Sigmoid colon (tissue), 6 donors: ENCODE measurements at regions not wholly inside any gene's neighbourhood (a gene's known extent, or its start where the extent isn't known, plus 50 kb on each side); places are given as distances from the start of the nearest gene placed in this dataset.

Source experiments
- DNase-seq: peaks from one replicate; pipeline ENCODE4 v3.0.0-alpha.2; 2019
- H3K27ac ChIP-seq, 4 donors: fragments of 200-600 bp; sonication (generic); one replicate each; pipeline ENCODE4 v1.5.1; 2016 to 2019; ENCODE audit warnings: mild to moderate bottlenecking in 1 of 4
- H3K27me3 ChIP-seq, 3 donors: fragments of 200-600 bp; sonication (generic); one replicate each; pipeline ENCODE4 v1.5.1; 2019; ENCODE audit warnings: mild to moderate bottlenecking in 1 of 3
- H3K36me3 ChIP-seq, 4 donors: fragments of 200-600 bp; sonication (generic); one replicate each; pipeline ENCODE4 v1.5.1; 2016 to 2019
- H3K4me1 ChIP-seq, 4 donors: fragments of 200-600 bp; sonication (generic); one replicate each; pipeline ENCODE4 v1.5.1; 2017 to 2019
- H3K4me3 ChIP-seq, 4 donors: fragments of 200-600 bp; sonication (generic); one replicate each; pipeline ENCODE4 v1.5.1; 2017 to 2019; ENCODE audit warnings: mild to moderate bottlenecking in 2 of 4, moderate library complexity in 1 of 4
- H3K9me3 ChIP-seq, 4 donors: fragments of 200-600 bp in 3 of 4; sonication (generic) in 3 of 4; one replicate each; pipeline versions ENCODE4 v1.5.1 to v1.6.1; 2013 to 2019
- CTCF ChIP-seq, 4 experiments: fragments of 450-650 bp in 3 of 4; fragments of 200-600 bp in 1 of 4; IDR thresholded peaks; one replicate each; pipeline ENCODE4 v1.5.1; 2016 to 2019; ENCODE audit warnings: antibody characterized with exemption in 4 of 4, mild to moderate bottlenecking in 3 of 4, moderate library complexity in 2 of 4
- EP300 ChIP-seq, 4 donors: sonication (generic); formaldehyde crosslinking; IDR thresholded peaks; one replicate each; pipeline ENCODE4 v1.6.1; 2017; ENCODE audit warnings: antibody characterized with exemption in 4 of 4
- POLR2A ChIP-seq, 2 donors: fragments of 450-650 bp; IDR thresholded peaks; one replicate each; pipeline ENCODE4 v1.6.1; 2016; ENCODE audit warnings: antibody characterized with exemption in 2 of 2, mild to moderate bottlenecking in 2 of 2, moderate library complexity in 2 of 2
- POLR2AphosphoS5 ChIP-seq, 4 donors: sonication (generic); formaldehyde crosslinking; IDR thresholded peaks; one replicate each; pipeline ENCODE4 v1.6.1; 2017; ENCODE audit warnings: antibody characterized with exemption in 4 of 4
- WGBS, 2 donors: extraction: QIAGEN DNeasy Blood & Tissue Kit; methylation state at CpG; one replicate each; pipeline ENCODE4 v1.1.7; 2013; 5-methylcytosine and 5-hydroxymethylcytosine counted together
- intact Hi-C: fragments of 100-400 bp; cut with DNase I; formaldehyde crosslinking; loops from one replicate; pipeline ENCODE4 v1.15.1; 2023
- donor health status: healthy with polysubstance abuse.
- donor health status: healthy.

GRCh38 chr7:33678569-33679335 is 226.6 kb upstream of the BMPER start:
- intact Hi-C loops = no loop called here
- H3K27ac ChIP-seq = no peak overlapping the region
- no peaks in the 10 kb centered on the region for H3K9me3 ChIP-seq
- WGBS, 2 donors = 92 to 95% methylated on average over 2 of the region's 2 CpGs
- H3K4me1 ChIP-seq = no peaks in the 10 kb centered on the region
- DNase-seq = no peak
- no peak overlapping the region for H3K4me3 ChIP-seq
- TF ChIP-seq EP300 (IDR thresholded peaks at IDR 0.05) = no peak
- TF ChIP-seq POLR2A (IDR thresholded peaks at IDR 0.05) = no peak
- TF ChIP-seq POLR2AphosphoS5 (IDR thresholded peaks at IDR 0.05) = no peak
- no peak for TF ChIP-seq CTCF (IDR thresholded peaks at IDR 0.05)
- no peaks in the 10 kb centered on the region for H3K36me3 ChIP-seq
- no peaks in the 10 kb centered on the region for H3K27me3 ChIP-seq

GRCh38 chr7:33680682-33681081 is 224.7 kb upstream of the BMPER start:
- WGBS, 2 donors = 79 to 88% methylated on average over 2 of the region's 2 CpGs

GRCh38 chr7:33685503-33685902 is 219.8 kb upstream of the BMPER start:
- Histone ChIP-seq H3K36me3 (no peaks in the 10 kb centered on the region), H3K27ac (no peak overlapping the region), H3K4me1 (no peaks in the 10 kb centered on the region), H3K27me3 (no peaks in the 10 kb centered on the region), H3K9me3 (no peaks in the 10 kb centered on the region), H3K4me3 (no peak overlapping the region)
- no peak for DNase-seq
- TF ChIP-seq CTCF (IDR thresholded peaks at IDR 0.05) (no peak), POLR2AphosphoS5 (IDR thresholded peaks at IDR 0.05) (no peak), POLR2A (IDR thresholded peaks at IDR 0.05) (no peak), EP300 (IDR thresholded peaks at IDR 0.05) (no peak)
- intact Hi-C loops = no loop called here
- 95% methylated on average over 9 of the region's 9 CpGs for WGBS, 2 donors

More at GRCh38 chr7:33680682-33681081, 224.7 kb upstream of the BMPER start:
- Histone ChIP-seq H3K36me3 (no peaks in the 10 kb centered on the region), H3K4me3 (no peak overlapping the region), H3K27me3 (no peaks in the 10 kb centered on the region), H3K4me1 (no peaks in the 10 kb centered on the region), H3K27ac (no peak overlapping the region), H3K9me3 (no peaks in the 10 kb centered on the region)
- no peak for TF ChIP-seq EP300 (IDR thresholded peaks at IDR 0.05)
- TF ChIP-seq POLR2AphosphoS5 (IDR thresholded peaks at IDR 0.05) = no peak
- TF ChIP-seq CTCF (IDR thresholded peaks at IDR 0.05) = no peak
- no peak for TF ChIP-seq POLR2A (IDR thresholded peaks at IDR 0.05)
- no peak for DNase-seq
- intact Hi-C loops = no loop called here

- Histone ChIP-seq H3K27ac (no peak overlapping the region), H3K27me3 (no peaks in the 10 kb centered on the region), H3K36me3 (no peaks in the 10 kb centered on the region), H3K9me3 (no peaks in the 10 kb centered on the region), H3K4me1 (no peaks in the 10 kb centered on the region), H3K4me3 (no peak overlapping the region)
- WGBS, 2 donors = 92 to 94% methylated on average over 17 of the region's 17 CpGs
- intact Hi-C loops = no loop called here
- TF ChIP-seq POLR2AphosphoS5 (IDR thresholded peaks at IDR 0.05) = no peak
- no peak for DNase-seq
These were observed 219.2 kb upstream of the BMPER start for GRCh38 chr7:33685981-33686683.

- H3K4me3 ChIP-seq = no peak overlapping the region
- H3K9me3 ChIP-seq = no peaks in the 10 kb centered on the region
- no peak overlapping the region for H3K27ac ChIP-seq
- no peak for DNase-seq
- WGBS, 2 donors = 89 to 95% methylated on average over 3 of the region's 3 CpGs
- H3K4me1 ChIP-seq = no peaks in the 10 kb centered on the region
- intact Hi-C loops = no loop called here
- TF ChIP-seq POLR2AphosphoS5 (IDR thresholded peaks at IDR 0.05) (no peak), POLR2A (IDR thresholded peaks at IDR 0.05) (no peak), EP300 (IDR thresholded peaks at IDR 0.05) (no peak), CTCF (IDR thresholded peaks at IDR 0.05) (no peak)
- H3K36me3 ChIP-seq = no peaks in the 10 kb centered on the region
- H3K27me3 ChIP-seq = no peaks in the 10 kb centered on the region
These were observed 217.7 kb upstream of the BMPER start for GRCh38 chr7:33687625-33688024.
